GM10266 (cell line): ENCODE measurements at regions not wholly inside any gene's neighbourhood (a gene's known extent, or its start where the extent isn't known, plus 50 kb on each side); places are given as distances from the start of the nearest gene placed in this dataset.

Source experiments
- DNase-seq: peaks from one replicate; pipeline ENCODE4 v3.0.0; 2012; ENCODE audit errors: extremely low spot score
- CTCF ChIP-seq: IDR thresholded peaks from 2 replicates; pipeline ENCODE4 v1.5.1; 2012; ENCODE audit warnings: mild to moderate bottlenecking, low read depth; ENCODE audit not compliant: control insufficient read depth, insufficient read depth; ENCODE audit errors: missing control alignments

DNA sequence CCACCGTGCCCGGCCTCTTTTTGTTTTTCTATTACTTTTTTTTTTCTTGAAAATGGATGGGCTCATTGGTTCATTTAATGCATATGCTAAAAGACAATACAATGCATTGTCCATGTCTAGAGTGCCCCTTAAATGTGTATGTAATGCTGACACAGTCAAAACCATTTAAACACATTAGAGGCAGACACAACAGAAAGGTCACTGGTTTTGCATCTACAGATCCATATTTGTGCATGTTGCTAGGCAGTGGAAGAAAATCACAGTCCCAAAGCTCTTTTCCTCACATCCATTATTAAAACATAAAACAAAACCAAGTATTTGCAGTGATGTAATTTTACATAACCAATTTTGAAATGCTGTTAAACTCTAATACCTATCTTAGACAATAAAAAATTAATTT is 389.0 kb downstream of the TAF11L14 start:
- no peak for TF ChIP-seq CTCF
- DNase-seq, result no peak

GRCh38 chr5:18023986-18024385 is 389.7 kb downstream of the TAF11L14 start:
- no peak for TF ChIP-seq CTCF
- no peak for DNase-seq

DNA sequence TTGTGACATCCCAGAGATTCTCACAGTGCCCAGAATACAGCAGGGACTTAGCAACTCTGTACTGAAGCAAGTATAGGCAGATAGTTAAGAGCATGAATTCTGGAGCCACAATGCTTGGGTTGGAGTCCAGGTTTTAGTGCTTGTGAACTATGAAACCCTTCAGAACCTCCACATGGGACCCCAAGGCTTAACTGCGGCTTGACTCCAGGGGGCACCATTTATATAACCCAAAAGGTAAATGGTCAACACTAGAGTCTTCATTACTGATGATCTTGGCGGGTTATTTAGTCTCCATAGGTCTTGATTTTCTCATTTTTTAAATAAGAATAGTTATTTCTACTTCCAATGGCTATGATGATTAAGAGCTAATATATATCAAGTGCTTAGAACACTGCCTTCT is 390.3 kb downstream of the TAF11L14 start:
- DNase-seq, result no peak
- no peak for TF ChIP-seq CTCF

DNA sequence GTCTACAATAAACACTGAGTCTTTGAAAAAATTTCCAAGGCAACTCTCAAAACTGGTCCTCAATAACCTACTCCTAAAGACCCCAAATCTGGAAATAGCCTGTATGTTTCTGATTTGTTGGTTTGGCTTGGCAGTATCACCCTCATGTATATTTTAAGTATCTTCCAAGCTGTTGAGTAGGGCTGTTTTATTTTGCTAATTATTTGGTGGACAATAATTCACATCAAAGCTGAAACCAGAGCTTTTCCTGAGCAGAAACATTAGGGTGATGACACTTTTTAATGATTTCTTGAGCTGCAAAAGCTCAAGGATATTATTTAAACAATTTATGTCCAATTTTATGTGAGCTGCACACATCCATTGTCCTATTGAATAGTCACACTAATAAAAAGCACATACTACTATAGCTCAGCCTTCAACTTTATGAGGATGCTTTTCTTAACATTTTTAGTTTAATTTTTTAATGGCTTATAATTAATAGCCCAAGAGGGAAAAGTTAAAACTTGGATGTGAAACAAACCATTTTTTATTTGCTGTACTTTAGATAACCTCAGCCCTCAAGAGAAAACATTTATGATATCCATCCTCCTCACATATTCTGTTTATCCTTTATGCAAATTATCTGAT is 393.1 kb downstream of the TAF11L14 start:
- TF ChIP-seq CTCF, result no peak
- DNase-seq, result no peak

GRCh38 chr5:18028036-18028435 is 393.8 kb downstream of the TAF11L14 start:
- DNase-seq, result no peak
- TF ChIP-seq CTCF, result no peak

DNA sequence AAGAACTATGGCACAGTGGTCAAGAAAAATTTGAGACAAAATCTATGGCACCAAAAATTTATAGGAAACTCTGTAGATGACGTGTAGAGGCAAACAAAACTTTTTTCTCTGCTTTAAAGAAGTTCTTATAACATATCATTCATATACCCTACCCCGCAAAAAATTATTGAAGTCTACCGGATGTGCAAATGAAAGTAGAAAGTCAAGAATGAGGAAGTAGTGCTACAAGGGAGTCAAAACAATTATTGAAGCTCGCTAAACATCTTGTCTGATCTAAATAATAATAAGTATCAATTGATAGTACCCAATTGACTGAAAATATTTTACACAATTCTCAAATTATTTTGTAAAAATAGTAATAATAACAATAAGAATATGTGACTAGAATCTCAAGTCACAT is 398.5 kb downstream of the TAF11L14 start:
- no peak for TF ChIP-seq CTCF
- DNase-seq, result no peak

DNA sequence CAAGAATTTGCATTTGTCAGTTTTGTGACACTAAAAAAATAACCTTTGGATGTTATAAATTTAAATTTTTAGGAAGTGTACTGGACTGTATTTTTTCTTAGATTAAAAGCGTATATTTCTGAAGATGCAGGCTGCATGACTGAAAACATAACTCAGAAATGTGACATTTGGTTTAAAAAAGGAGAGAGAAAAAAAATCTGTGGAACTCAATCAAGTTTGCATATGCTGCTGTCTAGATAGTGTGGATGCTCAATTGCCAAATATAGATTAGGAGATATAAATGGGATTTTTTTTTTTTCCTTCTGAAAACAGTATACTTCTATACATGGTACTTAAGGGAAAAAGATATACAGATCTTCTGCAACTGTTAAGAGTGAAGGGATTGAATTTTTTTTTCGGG is 402.3 kb downstream of the TAF11L14 start:
- TF ChIP-seq CTCF, result no peak
- no peak for DNase-seq
